ENCODE measurements at regions not wholly inside any gene's neighbourhood (a gene's known extent, or its start where the extent isn't known, plus 50 kb on each side); places are given as distances from the start of the nearest gene placed in this dataset.

GRCh38 chr9:87065981-87066380 is 118.7 kb upstream of the GAS1 start:
- H3K23me2 ChIP-seq (ENCODE audit: low read depth, low read length), result no peaks in the 10 kb centered on the region
- no peak overlapping the region for H3K27ac ChIP-seq (ENCODE audit: low read depth, low read length)
- H3K14ac ChIP-seq (ENCODE audit: insufficient read length), result no peak overlapping the region
- H3K9ac ChIP-seq (replicated peaks in 1 of 4; ENCODE audit: extremely low read depth in 1 of 4, low read depth in 3 of 4, low read length in 3 of 4), result no peak overlapping the region
- no peak overlapping the region for H2AFZ ChIP-seq (ENCODE audit: low read length)
- H3K9me3 ChIP-seq (ENCODE audit: insufficient read depth in 2 of 2, low read depth in 1 of 2, low read length in 1 of 2), result no peaks in the 10 kb centered on the region
- H2BK20ac ChIP-seq (ENCODE audit: low read length), result no peak overlapping the region
- no peak for DNase-seq (ENCODE audit: low read depth in 1 of 2, low spot score in 2 of 2)
- no peak overlapping the region for H2BK15ac ChIP-seq (ENCODE audit: low read length)
- H3K4ac ChIP-seq (replicated peaks; ENCODE audit: insufficient read length, low read depth, low read length), result no peak overlapping the region
- H3K79me1 ChIP-seq (ENCODE audit: low read depth, low read length), result no peaks in the 10 kb centered on the region
- H2BK12ac ChIP-seq (ENCODE audit: low read depth, low read length), result no peak overlapping the region
- FAIRE-seq, result no peak
- no peak overlapping the region for H3K18ac ChIP-seq (ENCODE audit: extremely low read depth, low read length)
- no peak overlapping the region for H3K4me3 ChIP-seq (ENCODE audit: extremely low read depth in 1 of 4, insufficient read depth in 2 of 4, low read depth in 3 of 4, low read length in 4 of 4)
- no peaks in the 10 kb centered on the region for H3K27me3 ChIP-seq (replicated peaks in 1 of 4; ENCODE audit: control insufficient read depth in 3 of 4, extremely low read depth in 1 of 4, insufficient read depth in 3 of 4, low read length in 3 of 4)
- no peak overlapping the region for H3K23ac ChIP-seq (ENCODE audit: insufficient read length)
- ChIA-PET POLR2A (ENCODE audit: partially characterized antibody) (no interaction called here), CTCF (ENCODE audit: partially characterized antibody) (interaction anchor here (0.6 to 0.7 kb wide), 2 partner anchors 272 to 698 kb away, joined by 3 read pairs; no protein-coding TSS in a partner anchor)
- no peak for TF ChIP-seq SUZ12 (IDR thresholded peaks at IDR 0.05; ENCODE audit: low read length)
- no peak overlapping the region for H4K91ac ChIP-seq (replicated peaks; ENCODE audit: insufficient read length, low read length)
- H3K36me3 ChIP-seq (ENCODE audit: control insufficient read depth in 2 of 4, insufficient read depth in 4 of 4, low read length in 3 of 4), result no peaks in the 10 kb centered on the region
- H2AK5ac ChIP-seq (ENCODE audit: low read depth, low read length), result no peak overlapping the region
- no peaks in the 10 kb centered on the region for H3K79me2 ChIP-seq (ENCODE audit: control insufficient read depth in 1 of 2, insufficient read depth in 2 of 2, low read length in 2 of 2)
- H4K5ac ChIP-seq (ENCODE audit: insufficient read length, low read depth, low read length), result no peak overlapping the region
- H4K8ac ChIP-seq (ENCODE audit: extremely low read depth, insufficient read depth, low read length), result no peak overlapping the region
- H4K20me1 ChIP-seq (replicated peaks in 1 of 2; ENCODE audit: control insufficient read depth in 1 of 2, insufficient read depth in 2 of 2, low read length in 2 of 2), result no peaks in the 10 kb centered on the region
- no peak overlapping the region for H2BK5ac ChIP-seq (ENCODE audit: low read depth, low read length)
- WGBS, 2 experiments (ENCODE audit: extremely low coverage in 1 of 2, insufficient coverage in 1 of 2, insufficient read length in 1 of 2, insufficient replicate concordance in 2 of 2, low coverage in 1 of 2, low lambda C conversion rate in 2 of 2, missing lambda C conversion rate in 1 of 2), result 91% methylated on average over 4 of the region's 4 CpGs; no CpG with 5 or more reads in 1 of the 2 experiments
- H2BK120ac ChIP-seq (replicated peaks; ENCODE audit: low read depth, low read length), result no peak overlapping the region
- no peak overlapping the region for H3K56ac ChIP-seq (replicated peaks; ENCODE audit: insufficient read length, low read depth, low read length)
- H3K4me1 ChIP-seq (replicated peaks in 1 of 4; ENCODE audit: control insufficient read depth in 3 of 4, insufficient read depth in 4 of 4, low read length in 3 of 4), result no peaks in the 10 kb centered on the region
- H3K4me2 ChIP-seq (ENCODE audit: insufficient read depth in 1 of 2, low read depth in 2 of 2, low read length in 2 of 2), result no peak overlapping the region
